Transverse colon (tissue), 3 donors: ENCODE measurements at regions not wholly inside any gene's neighbourhood (a gene's known extent, or its start where the extent isn't known, plus 50 kb on each side); places are given as distances from the start of the nearest gene placed in this dataset.

ENCODE experiments used
- CTCF ChIP-seq, 5 experiments: fragments of 200-600 bp in 3 of 5; fragments of 450-650 bp in 2 of 5; sonication (generic) in 3 of 5; IDR thresholded peaks; 1 replicate in 2 of 5; 2 replicates in 3 of 5; pipeline ENCODE4 v1.5.1; 2016 to 2017; ENCODE audit warnings: antibody characterized with exemption in 5 of 5, inconsistent platforms in 3 of 5, mild to moderate bottlenecking in 2 of 5, moderate library complexity in 1 of 5
- POLR2A ChIP-seq: fragments of 450-650 bp; IDR thresholded peaks from one replicate; pipeline ENCODE4 v1.6.1; 2016; ENCODE audit warnings: antibody characterized with exemption, mild to moderate bottlenecking, moderate library complexity

GRCh38 chr5:103743421-103743820, 180.8 kb upstream of the NUDT12 start:
- TF ChIP-seq CTCF (IDR thresholded peaks at IDR 0.05) (no peak), POLR2A (no peak)
